IMR-90 (cell line): ENCODE measurements at regions not wholly inside any gene's neighbourhood (a gene's known extent, or its start where the extent isn't known, plus 50 kb on each side); places are given as distances from the start of the nearest gene placed in this dataset.

ENCODE experiments used
- ATAC-seq: fragments of 200-7000 bp; cut with Tn5 transposase; 2 replicates; pipeline ENCODE4 v1.9.1; 2020; ENCODE audit warnings: low read depth, mild to moderate bottlenecking, moderate library complexity
- BruUV-seq: library from RNA; stranded (reverse); fragments of 400-500 nt; replicated peaks from 2 replicates; lab custom pipeline; 2021; lab: Mats Ljungman, UMichigan
- CTCF ChIA-PET: fragments of 300-600 bp; formaldehyde crosslinking; extraction: SDS; loops from one replicate; lab custom pipeline; 2021; ENCODE audit warnings: antibody characterized with exemption; lab: Yijun Ruan, JAX
- POLR2A ChIA-PET: fragments of 300-600 bp; sonication (Branson Sonifier 250); formaldehyde crosslinking; loops from one replicate; lab custom pipeline; 2022; ENCODE audit warnings: antibody characterized with exemption; ENCODE audit not compliant: unreplicated experiment; lab: Charles Lee
- DNase-seq: peaks from one replicate; pipeline ENCODE4 v3.0.0; 2013
- H2AFZ ChIP-seq: replicated peaks from 2 replicates; pipeline ENCODE3; 2013; ENCODE audit warnings: low read length, mild to moderate bottlenecking; ENCODE audit not compliant: poor library complexity
- H2AK5ac ChIP-seq: 2 replicates; pipeline ENCODE4 v1.6.1; 2013; ENCODE audit warnings: low read depth, low read length, inconsistent platforms
- H2AK9ac ChIP-seq: replicated peaks from 2 replicates; pipeline ENCODE3; 2013; ENCODE audit warnings: mild to moderate bottlenecking, low read depth, low read length, moderate library complexity; ENCODE audit not compliant: poor library complexity
- H2BK120ac ChIP-seq: 2 replicates; pipeline ENCODE4 v1.6.1; 2013; ENCODE audit warnings: low read depth, low read length, inconsistent platforms
- H2BK15ac ChIP-seq: 3 replicates; pipeline ENCODE4 v1.6.1; 2013; ENCODE audit warnings: low read depth, low read length, inconsistent platforms
- H2BK20ac ChIP-seq: 2 replicates; pipeline ENCODE4 v1.6.1; 2013; ENCODE audit warnings: low read depth, mild to moderate bottlenecking, inconsistent platforms, low read length, moderate library complexity
- H2BK5ac ChIP-seq: 2 replicates; pipeline ENCODE4 v1.6.1; 2013; ENCODE audit warnings: mild to moderate bottlenecking, low read depth, low read length, inconsistent platforms; ENCODE audit not compliant: poor library complexity, severe bottlenecking
- H3K14ac ChIP-seq: replicated peaks from 2 replicates; pipeline ENCODE4 v1.6.1; 2013; ENCODE audit warnings: low read depth, low read length, inconsistent platforms
- H3K18ac ChIP-seq: 2 replicates; pipeline ENCODE4 v1.6.1; 2013; ENCODE audit warnings: low read depth, low read length, control low read depth
- H3K23ac ChIP-seq: 2 replicates; pipeline ENCODE4 v1.6.1; 2013; ENCODE audit warnings: low read depth, low read length, inconsistent platforms
- H3K27ac ChIP-seq: 2 replicates; pipeline ENCODE4 v1.5.1; 2013; ENCODE audit warnings: mild to moderate bottlenecking, control low read depth, low read length; ENCODE audit not compliant: insufficient read depth
- H3K27me3 ChIP-seq: 2 replicates; pipeline ENCODE4 v1.6.1; 2013; ENCODE audit warnings: low read length; ENCODE audit not compliant: control insufficient read depth, insufficient read depth
- H3K36me3 ChIP-seq: 2 replicates; pipeline ENCODE4 v1.6.1; 2013; ENCODE audit warnings: low read length, mixed read lengths; ENCODE audit not compliant: control insufficient read depth, insufficient read depth
- H3K4ac ChIP-seq: 2 replicates; pipeline ENCODE4 v1.6.1; 2013; ENCODE audit warnings: low read depth, low read length, inconsistent platforms
- H3K4me1 ChIP-seq: 2 replicates; pipeline ENCODE4 v1.6.1; 2013; ENCODE audit warnings: low read length, mixed read lengths; ENCODE audit not compliant: control insufficient read depth, insufficient read depth
- H3K4me2 ChIP-seq: 2 replicates; pipeline ENCODE4 v1.6.1; 2013; ENCODE audit warnings: low read depth, mild to moderate bottlenecking, control low read depth, low read length, moderate library complexity
- H3K4me3 ChIP-seq: 2 replicates; pipeline ENCODE4 v1.5.1; 2013; ENCODE audit warnings: low read depth, mild to moderate bottlenecking, control low read depth, low read length, moderate library complexity; ENCODE audit not compliant: insufficient read depth
- H3K56ac ChIP-seq: 2 replicates; pipeline ENCODE4 v1.6.1; 2013; ENCODE audit warnings: low read length, inconsistent platforms; ENCODE audit not compliant: insufficient read depth; ENCODE audit errors: extremely low read depth
- H3K79me1 ChIP-seq, 2 experiments: 2 replicates each; pipeline ENCODE4 v1.6.1; 2013; ENCODE audit warnings: low read length in 2 of 2, inconsistent platforms in 1 of 2, low read depth in 1 of 2
- H3K9ac ChIP-seq: 2 replicates; pipeline ENCODE4 v1.6.1; 2013; ENCODE audit warnings: low read depth, low read length, control low read depth
- H3K9me1 ChIP-seq: 2 replicates; pipeline ENCODE4 v1.6.1; 2013; ENCODE audit warnings: low read length, inconsistent platforms; ENCODE audit not compliant: insufficient read depth
- H3K9me3 ChIP-seq: 2 replicates; pipeline ENCODE4 v1.6.1; 2013; ENCODE audit warnings: low read length; ENCODE audit not compliant: control insufficient read depth, insufficient read depth
- H4K20me1 ChIP-seq: 2 replicates; pipeline ENCODE4 v1.6.1; 2013; ENCODE audit warnings: low read length, inconsistent platforms; ENCODE audit not compliant: insufficient read depth
- H4K5ac ChIP-seq: 2 replicates; pipeline ENCODE4 v1.6.1; 2013; ENCODE audit warnings: mild to moderate bottlenecking, low read depth, low read length, control low read depth
- H4K8ac ChIP-seq, 2 experiments: 2 replicates each; pipeline ENCODE4 v1.6.1; 2013; ENCODE audit warnings: low read depth in 2 of 2, low read length in 2 of 2, control low read depth in 1 of 2, inconsistent platforms in 1 of 2
- H4K91ac ChIP-seq: 2 replicates; pipeline ENCODE4 v1.6.1; 2013; ENCODE audit warnings: low read depth, low read length, inconsistent platforms; ENCODE audit not compliant: insufficient read depth
- CEBPB ChIP-seq: IDR thresholded peaks from 2 replicates; pipeline ENCODE4 v1.6.1; 2012; ENCODE audit warnings: low read depth, low read length, improper control_type of control experiment
- CHD1 ChIP-seq: IDR thresholded peaks from 2 replicates; pipeline ENCODE4 v1.6.1; 2012; ENCODE audit warnings: low read depth, low read length, improper control_type of control experiment
- ELK1 ChIP-seq: fragments of 150-350 bp; IDR thresholded peaks from 2 replicates; pipeline ENCODE4 v1.6.1; 2016; ENCODE audit warnings: low read depth, mild to moderate bottlenecking, low read length, moderate library complexity, borderline replicate concordance
- FOS ChIP-seq: fragments of 150-350 bp; IDR thresholded peaks from 2 replicates; pipeline ENCODE4 v1.6.1; 2016; ENCODE audit warnings: low read depth, low read length
- MAFK ChIP-seq: IDR thresholded peaks from 2 replicates; pipeline ENCODE4 v1.6.1; 2012; ENCODE audit warnings: low read depth, low read length, improper control_type of control experiment
- MAZ ChIP-seq: IDR thresholded peaks from 2 replicates; pipeline ENCODE4 v1.6.1; 2012; ENCODE audit warnings: low read depth, mild to moderate bottlenecking, low read length, improper control_type of control experiment, moderate library complexity, borderline replicate concordance
- MXI1 ChIP-seq: IDR thresholded peaks from 2 replicates; pipeline ENCODE4 v1.6.1; 2012; ENCODE audit warnings: low read depth, mild to moderate bottlenecking, low read length, moderate library complexity, borderline replicate concordance
- NFE2L2 ChIP-seq: fragments of 150-350 bp; IDR thresholded peaks from 2 replicates; pipeline ENCODE4 v1.6.1; 2016; ENCODE audit warnings: low read depth, mild to moderate bottlenecking, low read length
- POLR2A ChIP-seq: IDR thresholded peaks from 2 replicates; pipeline ENCODE4 v1.6.1; 2012; ENCODE audit warnings: mild to moderate bottlenecking, low read depth, low read length
- RAD21 ChIP-seq: IDR thresholded peaks from 2 replicates; pipeline ENCODE4 v1.6.1; 2012; ENCODE audit warnings: low read length, improper control_type of control experiment
- RCOR1 ChIP-seq: IDR thresholded peaks from 2 replicates; pipeline ENCODE4 v1.6.1; 2012; ENCODE audit warnings: mild to moderate bottlenecking, low read length, improper control_type of control experiment; ENCODE audit not compliant: insufficient replicate concordance
- RFX5 ChIP-seq: IDR thresholded peaks from 2 replicates; pipeline ENCODE4 v1.8.0; 2012; ENCODE audit warnings: low read depth, mild to moderate bottlenecking, low read length, moderate library complexity
- SMC3 ChIP-seq: fragments of 150-350 bp; IDR thresholded peaks from 2 replicates; pipeline ENCODE4 v1.6.1; 2016; ENCODE audit warnings: low read depth, mild to moderate bottlenecking, antibody characterized with exemption, low read length, moderate library complexity
- WGBS, 2 experiments: methylation state at CpG; one replicate each; pipeline versions ENCODE4 v1.1.5 to v1.1.7; 2013; ENCODE audit warnings: missing lambda C conversion rate in 2 of 2; ENCODE audit not compliant: insufficient read length in 1 of 2; ENCODE audit errors: extremely low coverage in 2 of 2; 5-methylcytosine and 5-hydroxymethylcytosine counted together
- dilution Hi-C: fragments of 300-500 bp; cut with HindIII; formaldehyde crosslinking; loops from one replicate; pipeline ENCODE4 v1.14.3; 2018; ENCODE audit warnings: low sequenced_read_pairs; ENCODE audit not compliant: unreplicated experiment
- in situ Hi-C: fragments of 300-500 bp; cut with MboI; formaldehyde crosslinking; loops from 3 replicates; pipeline ENCODE4 v1.14.3; 2019; ENCODE audit warnings: low sequenced_read_pairs, inconsistent platforms, mixed read lengths
- intact Hi-C: fragments of 100-400 bp; cut with micrococcal nuclease; formaldehyde crosslinking; loops from 2 replicates; pipeline ENCODE4 v1.10.0; 2022
- TF ChIP-seq, protein P1 (sequence below): fragments of 150-350 bp; IDR thresholded peaks from 2 replicates; pipeline ENCODE4 v1.6.1; 2017; ENCODE audit warnings: mild to moderate bottlenecking, antibody characterized with exemption, low read length, low read depth
- TF ChIP-seq, protein P2 (sequence below): conservative IDR thresholded peaks from 2 replicates; pipeline ENCODE4 v1.5.1; 2012; ENCODE audit warnings: mild to moderate bottlenecking, low read depth, low read length, improper control_type of control experiment

GRCh38 chr14:85399186-85399585 is 130.8 kb upstream of the FLRT2 start:
- in situ Hi-C loops: no loop called here
- Histone ChIP-seq H3K23ac (no peak overlapping the region), H3K27me3 (no peaks in the 10 kb centered on the region), H3K4me3 (no peak overlapping the region), H4K8ac (no peak overlapping the region), H3K4me1 (no peaks in the 10 kb centered on the region), H3K9me3 (no peaks in the 10 kb centered on the region), H3K56ac (no peak overlapping the region), H3K9ac (no peak overlapping the region), H4K91ac (no peak overlapping the region), H2BK5ac (no peak overlapping the region), H2BK120ac (no peak overlapping the region), H3K18ac (no peak overlapping the region), H3K4ac (no peak overlapping the region), H3K14ac (no peak overlapping the region), H2AFZ (no peak overlapping the region), H3K9me1 (no peaks in the 10 kb centered on the region), H2BK15ac (no peak overlapping the region), H3K4me2 (no peak overlapping the region), H2AK9ac (no peak overlapping the region), H4K5ac (no peak overlapping the region), H3K27ac (no peak overlapping the region), H2AK5ac (no peak overlapping the region), H3K36me3 (no peaks in the 10 kb centered on the region), H2BK20ac (no peak overlapping the region), H4K20me1 (no peaks in the 10 kb centered on the region), H3K79me1 (no peaks in the 10 kb centered on the region)
- no peak for DNase-seq
- CTCF ChIA-PET: no interaction called here
- intact Hi-C loops: no loop called here
- no peak for ATAC-seq
- TF ChIP-seq MAZ (no peak), FOS (no peak), CHD1 (no peak), NFE2L2 (no peak), RAD21 (no peak), MXI1 (no peak), RFX5 (no peak), CEBPB (no peak), MAFK (no peak), ELK1 (no peak), RCOR1 (no peak), POLR2A (no peak), SMC3 (no peak)
- TF ChIP-seq, protein P1, sequence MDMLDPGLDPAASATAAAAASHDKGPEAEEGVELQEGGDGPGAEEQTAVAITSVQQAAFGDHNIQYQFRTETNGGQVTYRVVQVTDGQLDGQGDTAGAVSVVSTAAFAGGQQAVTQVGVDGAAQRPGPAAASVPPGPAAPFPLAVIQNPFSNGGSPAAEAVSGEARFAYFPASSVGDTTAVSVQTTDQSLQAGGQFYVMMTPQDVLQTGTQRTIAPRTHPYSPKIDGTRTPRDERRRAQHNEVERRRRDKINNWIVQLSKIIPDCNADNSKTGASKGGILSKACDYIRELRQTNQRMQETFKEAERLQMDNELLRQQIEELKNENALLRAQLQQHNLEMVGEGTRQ: no peak
- TF ChIP-seq, protein P2, sequence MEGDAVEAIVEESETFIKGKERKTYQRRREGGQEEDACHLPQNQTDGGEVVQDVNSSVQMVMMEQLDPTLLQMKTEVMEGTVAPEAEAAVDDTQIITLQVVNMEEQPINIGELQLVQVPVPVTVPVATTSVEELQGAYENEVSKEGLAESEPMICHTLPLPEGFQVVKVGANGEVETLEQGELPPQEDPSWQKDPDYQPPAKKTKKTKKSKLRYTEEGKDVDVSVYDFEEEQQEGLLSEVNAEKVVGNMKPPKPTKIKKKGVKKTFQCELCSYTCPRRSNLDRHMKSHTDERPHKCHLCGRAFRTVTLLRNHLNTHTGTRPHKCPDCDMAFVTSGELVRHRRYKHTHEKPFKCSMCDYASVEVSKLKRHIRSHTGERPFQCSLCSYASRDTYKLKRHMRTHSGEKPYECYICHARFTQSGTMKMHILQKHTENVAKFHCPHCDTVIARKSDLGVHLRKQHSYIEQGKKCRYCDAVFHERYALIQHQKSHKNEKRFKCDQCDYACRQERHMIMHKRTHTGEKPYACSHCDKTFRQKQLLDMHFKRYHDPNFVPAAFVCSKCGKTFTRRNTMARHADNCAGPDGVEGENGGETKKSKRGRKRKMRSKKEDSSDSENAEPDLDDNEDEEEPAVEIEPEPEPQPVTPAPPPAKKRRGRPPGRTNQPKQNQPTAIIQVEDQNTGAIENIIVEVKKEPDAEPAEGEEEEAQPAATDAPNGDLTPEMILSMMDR: no peak
- BruUV-seq: no TSS peak
- POLR2A ChIA-PET: no interaction called here
- WGBS, 2 experiments: no CpG with 5 or more reads among the region's 2 CpGs
- dilution Hi-C loops: no loop called here
